Lung (tissue), 11 donors: ENCODE measurements at regions not wholly inside any gene's neighbourhood (a gene's known extent, or its start where the extent isn't known, plus 50 kb on each side); places are given as distances from the start of the nearest gene placed in this dataset.
A peak's percentile ranks its signal among the peaks of the same experiment; 100 is the strongest.

Experiments
- ATAC-seq: fragments of 200-7000 bp; cut with Tn5 transposase; one replicate; pipeline ENCODE4 v1.9.1; 2020; ENCODE audit warnings: moderate number of reproducible peaks; ENCODE audit not compliant: insufficient read depth, low FRiP score
- DNase-seq, 3 donors: peaks; one replicate each; pipeline ENCODE4 v3.0.0-alpha.2; 2013 to 2017
- H3K27ac ChIP-seq, 2 donors: one replicate each; pipeline ENCODE4 v1.5.1; 2013; ENCODE audit warnings: mild to moderate bottlenecking in 2 of 2, moderate library complexity in 2 of 2, control low read depth in 1 of 2, inconsistent platforms in 1 of 2, low read depth in 1 of 2, low read length in 1 of 2
- H3K27me3 ChIP-seq, 3 donors: one replicate each; pipeline ENCODE4 v1.5.1; 2013; ENCODE audit warnings: low read length in 2 of 3; ENCODE audit not compliant: control insufficient read depth in 3 of 3, insufficient read depth in 3 of 3
- H3K36me3 ChIP-seq, 4 donors: one replicate each; pipeline ENCODE4 v1.5.1; 2013; ENCODE audit warnings: low read length in 4 of 4, mild to moderate bottlenecking in 1 of 4, moderate library complexity in 1 of 4; ENCODE audit not compliant: control insufficient read depth in 4 of 4, insufficient read depth in 4 of 4
- H3K4me1 ChIP-seq, 5 donors: one replicate each; pipeline ENCODE4 v1.5.1; 2013; ENCODE audit warnings: low read length in 5 of 5, mild to moderate bottlenecking in 2 of 5, moderate library complexity in 1 of 5; ENCODE audit not compliant: control insufficient read depth in 5 of 5, insufficient read depth in 5 of 5
- H3K4me3 ChIP-seq: one replicate; pipeline ENCODE4 v1.5.1; 2013; ENCODE audit warnings: mild to moderate bottlenecking, control low read depth, moderate library complexity
- H3K9ac ChIP-seq, 2 donors: one replicate each; pipeline ENCODE4 v1.5.1; 2013; ENCODE audit warnings: low read length in 2 of 2, control low read depth in 1 of 2; ENCODE audit not compliant: insufficient read depth in 1 of 2
- H3K9me3 ChIP-seq, 4 donors: one replicate each; pipeline ENCODE4 v1.5.1; 2013; ENCODE audit warnings: low read length in 3 of 4, mild to moderate bottlenecking in 1 of 4, moderate library complexity in 1 of 4; ENCODE audit not compliant: control insufficient read depth in 4 of 4, insufficient read depth in 3 of 4
- CTCF ChIP-seq: IDR thresholded peaks from 2 replicates; pipeline ENCODE4 v1.5.1; 2012; ENCODE audit warnings: mild to moderate bottlenecking; ENCODE audit errors: control extremely low read depth, extremely low read depth
- WGBS, 2 donors: extraction: QIAGEN DNeasy Blood & Tissue Kit; methylation state at CpG; one replicate each; pipeline ENCODE4 v1.1.7; 2013; 5-methylcytosine and 5-hydroxymethylcytosine counted together
- donor health status: control.
- donor health status: control.
- donor health status: Bipolar disorder and iron deficiency.
- donor health status: healthy.
- donor health status: DM: yes; HTN: yes; CAD: no.

- H3K27ac ChIP-seq, result no peak overlapping the region
- no peaks in the 10 kb centered on the region for H3K27me3 ChIP-seq
- no peak for TF ChIP-seq CTCF
- DNase-seq (no peak), ATAC-seq (no peak)
- 59 to 71% methylated on average over 3 of the region's 3 CpGs for WGBS, 2 donors
- H3K9ac ChIP-seq, result no peak overlapping the region
- H3K4me3 ChIP-seq, result no peak overlapping the region
- no peaks in the 10 kb centered on the region for H3K4me1 ChIP-seq
- peaks cover 0 to 8% (median 3%) of the 10 kb centered on the region in 4 donors for H3K9me3 ChIP-seq
- H3K36me3 ChIP-seq, result no peaks in the 10 kb centered on the region
Measured at GRCh38 chr6:50653253-50653652, 60.1 kb upstream of the TFAP2D start.

- Histone ChIP-seq H3K4me1 (no peaks in the 10 kb centered on the region), H3K9ac (no peak overlapping the region), H3K27me3 (no peaks in the 10 kb centered on the region), H3K27ac (no peak overlapping the region), H3K4me3 (no peak overlapping the region), H3K36me3 (no peaks in the 10 kb centered on the region), H3K9me3 (peaks cover 0 to 6% (median 2%) of the 10 kb centered on the region in 4 donors)
- no peak for ATAC-seq
- no peak for DNase-seq
- no peak for TF ChIP-seq CTCF
- 79 to 87% methylated on average over 2 of the region's 2 CpGs for WGBS, 2 donors
Measured at GRCh38 chr6:50654155-50654554, 59.2 kb upstream of the TFAP2D start.

GRCh38 chr6:50655848-50656453, 57.4 kb upstream of the TFAP2D start:
- no peaks in the 10 kb centered on the region for H3K4me1 ChIP-seq
- TF ChIP-seq CTCF, result no peak
- 45 to 46% methylated on average over 4 of the region's 4 CpGs for WGBS, 2 donors
- ATAC-seq (no peak), DNase-seq (peak in 1 of 3 donors; percentile 8)
- H3K9ac ChIP-seq, result no peak overlapping the region
- H3K27ac ChIP-seq, result no peak overlapping the region
- no peak overlapping the region for H3K4me3 ChIP-seq
- H3K36me3 ChIP-seq, result no peaks in the 10 kb centered on the region
- no peaks in the 10 kb centered on the region for H3K27me3 ChIP-seq
- no peaks in the 10 kb centered on the region for H3K9me3 ChIP-seq

- Histone ChIP-seq H3K9me3 (no peaks in the 10 kb centered on the region), H3K4me1 (no peaks in the 10 kb centered on the region), H3K36me3 (no peaks in the 10 kb centered on the region), H3K27me3 (no peaks in the 10 kb centered on the region), H3K4me3 (no peak overlapping the region), H3K9ac (no peak overlapping the region), H3K27ac (no peak overlapping the region)
- ATAC-seq (peak; percentile 47), DNase-seq (no peak)
- TF ChIP-seq CTCF, result no peak
- WGBS, 2 donors, result 91 to 94% methylated on average over 1 of the region's 1 CpG
Measured at GRCh38 chr6:50657513-50657912, 55.8 kb upstream of the TFAP2D start.
